K562 (cell line): ENCODE measurements at regions not wholly inside any gene's neighbourhood (a gene's known extent, or its start where the extent isn't known, plus 50 kb on each side); places are given as distances from the start of the nearest gene placed in this dataset.

Source experiments
- ATAC-seq: fragments of 200-7000 bp; cut with Tn5 transposase; 3 replicates; pipeline ENCODE4 v1.9.1; 2020; ENCODE audit warnings: moderate library complexity
- BruUV-seq: library from RNA; stranded (reverse); fragments of 400-500 nt; replicated peaks from 2 replicates; lab custom pipeline; 2021; lab: Mats Ljungman, UMichigan
- CTCF ChIA-PET: fragments of 300-600 bp; formaldehyde crosslinking; extraction: SDS; loops from one replicate; lab custom pipeline; 2021; ENCODE audit warnings: low intra/inter-chr PET ratio; lab: Yijun Ruan, JAX
- POLR2A ChIA-PET: fragments of 300-600, 350-650 bp; sonication (Branson Sonifier 250); formaldehyde crosslinking; extraction: SDS; loops from one replicate; lab custom pipeline; 2021; ENCODE audit warnings: antibody characterized with exemption, inconsistent platforms; lab: Yijun Ruan, JAX
- DNase-seq, 4 experiments: peaks; one replicate each; pipeline versions ENCODE4 v3.0.0 to v3.0.0-alpha.2; 2011 to 2018; ENCODE audit warnings: low spot score in 3 of 4, mixed read lengths in 3 of 4; ENCODE audit errors: extremely low read depth in 1 of 4
- FAIRE-seq: peaks from 2 replicates; lab custom pipeline; 2011; peaks lifted over from hg19 to GRCh38; lab: Jason Lieb, UNC
- H2AFZ ChIP-seq: 2 replicates; pipeline ENCODE4 v1.6.0; 2011; ENCODE audit warnings: low read depth, low read length, control low read depth, inconsistent platforms
- H3K27ac ChIP-seq: fragments of 200-600 bp; 3 replicates; pipeline ENCODE4 v1.8.0; 2011; ENCODE audit warnings: low read depth, mild to moderate bottlenecking, control low read depth, inconsistent platforms, low read length, moderate library complexity, mixed read lengths; ENCODE audit errors: extremely low read depth
- H3K27me3 ChIP-seq, 2 experiments: fragments of 300-600 bp in 1 of 2; 2 replicates in 1 of 2; 3 replicates in 1 of 2; pipeline versions ENCODE4 v1.6.0 to v1.8.0; 2011; ENCODE audit warnings: inconsistent platforms in 2 of 2, low read length in 2 of 2, mild to moderate bottlenecking in 1 of 2, mixed read lengths in 1 of 2, moderate library complexity in 1 of 2; ENCODE audit not compliant: control insufficient read depth in 2 of 2, insufficient read depth in 2 of 2
- H3K36me3 ChIP-seq: fragments of 300-600 bp; 3 replicates; pipeline ENCODE4 v1.8.0; 2011; ENCODE audit warnings: mild to moderate bottlenecking, low read length, inconsistent platforms; ENCODE audit not compliant: control insufficient read depth, insufficient read depth
- H3K4me1 ChIP-seq, 2 experiments: fragments of 200-600 bp in 1 of 2; replicated peaks in 1 of 2; 2 replicates in 1 of 2; 3 replicates in 1 of 2; pipeline versions ENCODE4 v1.5.1 to v1.8.0; 2011; ENCODE audit warnings: inconsistent platforms in 2 of 2, low read length in 2 of 2, mild to moderate bottlenecking in 1 of 2, mixed read lengths in 1 of 2, moderate library complexity in 1 of 2; ENCODE audit not compliant: control insufficient read depth in 2 of 2, insufficient read depth in 2 of 2
- H3K4me2 ChIP-seq: 2 replicates; pipeline ENCODE4 v1.6.1; 2011; ENCODE audit warnings: low read length, control low read depth, inconsistent platforms, mixed read lengths; ENCODE audit not compliant: insufficient read depth
- H3K4me3 ChIP-seq: fragments of 200-600 bp; sonication (generic), shearing (Covaris generic); 2 replicates; pipeline ENCODE4 v1.5.1; 2016; ENCODE audit warnings: control low read depth, inconsistent platforms
- H3K79me2 ChIP-seq: fragments of 200-600 bp; 3 replicates; pipeline ENCODE4 v1.8.0; 2011; ENCODE audit warnings: low read length, inconsistent platforms; ENCODE audit not compliant: control insufficient read depth, insufficient read depth
- H3K9ac ChIP-seq, 2 experiments: 2 replicates each; pipeline versions ENCODE4 v1.6.0 to v1.6.1; 2011; ENCODE audit warnings: low read depth in 2 of 2, low read length in 2 of 2, control low read depth in 1 of 2, inconsistent platforms in 1 of 2, mild to moderate bottlenecking in 1 of 2, mixed read lengths in 1 of 2; ENCODE audit not compliant: insufficient read depth in 1 of 2
- H3K9me1 ChIP-seq: one replicate; pipeline ENCODE4 v1.6.0; 2011; ENCODE audit warnings: inconsistent platforms, mild to moderate bottlenecking, low read length, moderate library complexity; ENCODE audit not compliant: control insufficient read depth, insufficient read depth
- H3K9me3 ChIP-seq: replicated peaks from 2 replicates; pipeline ENCODE4 v1.5.1; 2011; ENCODE audit warnings: low read depth, low read length, inconsistent platforms; ENCODE audit not compliant: control insufficient read depth, insufficient read depth
- H4K20me1 ChIP-seq: replicated peaks from 2 replicates; pipeline ENCODE4 v1.6.1; 2011; ENCODE audit warnings: low read length, inconsistent platforms, mixed read lengths; ENCODE audit not compliant: control insufficient read depth, insufficient read depth
- IFI16 ChIP-seq: fragments of 250-450 bp; sonication (Bioruptor Pico); IDR thresholded peaks from 2 replicates; pipeline ENCODE4 v2.1.2; 2022; ENCODE audit warnings: mild to moderate bottlenecking, inconsistent platforms
- WGBS: fragments of 100-300 bp; shearing (Covaris generic); methylation state at CpG from one replicate; pipeline ENCODE4 v1.1.6; 2016; ENCODE audit warnings: low coverage, mixed read lengths; ENCODE audit not compliant: insufficient coverage; ENCODE audit errors: missing lambda C conversion rate; 5-methylcytosine and 5-hydroxymethylcytosine counted together
- in situ Hi-C: fragments of 300-500 bp; cut with MboI; formaldehyde crosslinking; loops from 4 replicates; pipeline ENCODE4 v1.15.0; 2018; ENCODE audit warnings: inconsistent platforms, mixed read lengths
- intact Hi-C: fragments of 100-400 bp; cut with micrococcal nuclease; formaldehyde crosslinking; loops from 2 replicates; pipeline ENCODE4 v1.14.2; 2022
- TF ChIP-seq, protein P1 (sequence below): IDR thresholded peaks from 2 replicates; pipeline ENCODE4 v1.6.1; 2011; ENCODE audit not compliant: insufficient read length; ENCODE audit errors: extremely low read depth

- BruUV-seq = no TSS peak
- Histone ChIP-seq H3K4me2 (no peak overlapping the region), H3K27ac (no peak overlapping the region), H3K79me2 (no peaks in the 10 kb centered on the region), H3K9ac (no peak overlapping the region), H3K9me1 (no peaks in the 10 kb centered on the region), H4K20me1 (no peaks in the 10 kb centered on the region), H3K36me3 (no peaks in the 10 kb centered on the region), H2AFZ (no peak overlapping the region), H3K4me1 (no peaks in the 10 kb centered on the region; a peak in 1 of 5 replicates), H3K27me3 (peaks cover 0 to 19% of the 10 kb centered on the region in 2 experiments; a peak in 2 of 5 replicates), H3K9me3 (no peaks in the 10 kb centered on the region), H3K4me3 (no peak overlapping the region)
- in situ Hi-C loops (no loop called here), intact Hi-C loops (no loop called here)
- TF ChIP-seq IFI16 = no peak
- TF ChIP-seq, protein P1, sequence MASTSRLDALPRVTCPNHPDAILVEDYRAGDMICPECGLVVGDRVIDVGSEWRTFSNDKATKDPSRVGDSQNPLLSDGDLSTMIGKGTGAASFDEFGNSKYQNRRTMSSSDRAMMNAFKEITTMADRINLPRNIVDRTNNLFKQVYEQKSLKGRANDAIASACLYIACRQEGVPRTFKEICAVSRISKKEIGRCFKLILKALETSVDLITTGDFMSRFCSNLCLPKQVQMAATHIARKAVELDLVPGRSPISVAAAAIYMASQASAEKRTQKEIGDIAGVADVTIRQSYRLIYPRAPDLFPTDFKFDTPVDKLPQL = no peak
- POLR2A ChIA-PET = no interaction called here
- FAIRE-seq (no peak), DNase-seq (no peak), ATAC-seq (no peak)
- CTCF ChIA-PET = interaction anchor here (0.6 kb wide), 1 partner anchor 1103 kb away, joined by 5 read pairs; no protein-coding TSS in a partner anchor
- 0% methylated on average over 13 of the region's 13 CpGs for WGBS
Measured at GRCh38 chr13:111503905-111504695, 183.7 kb downstream of the TEX29 start.
